Fibroblast of skin of left quadriceps (primary cell): ENCODE measurements at regions not wholly inside any gene's neighbourhood (a gene's known extent, or its start where the extent isn't known, plus 50 kb on each side); places are given as distances from the start of the nearest gene placed in this dataset.

ENCODE experiments used
- DNase-seq, 2 experiments: peaks; one replicate each; pipeline ENCODE4 v3.0.0-alpha.2; 2013; ENCODE audit warnings: low read depth in 2 of 2

DNA sequence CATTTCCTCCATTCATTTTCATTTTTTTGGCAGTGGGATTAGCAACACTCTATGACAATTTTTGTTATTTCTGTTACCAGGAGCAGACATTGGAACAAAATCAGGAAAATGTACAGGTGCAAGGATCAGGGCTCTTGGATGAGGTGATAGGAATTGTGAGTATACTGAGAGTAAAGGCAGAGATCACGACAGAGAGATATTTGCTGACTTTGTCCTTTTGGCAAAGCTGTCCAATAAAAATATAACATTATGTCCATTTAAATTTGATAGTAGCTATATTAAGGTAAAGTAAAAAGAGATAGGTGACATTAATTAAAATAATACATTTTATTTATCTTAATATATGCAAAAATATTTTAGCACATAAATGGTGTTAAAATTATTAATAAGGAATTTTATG lies 373.1 kb upstream of the GNPDA2 start:
- no peak for DNase-seq

DNA sequence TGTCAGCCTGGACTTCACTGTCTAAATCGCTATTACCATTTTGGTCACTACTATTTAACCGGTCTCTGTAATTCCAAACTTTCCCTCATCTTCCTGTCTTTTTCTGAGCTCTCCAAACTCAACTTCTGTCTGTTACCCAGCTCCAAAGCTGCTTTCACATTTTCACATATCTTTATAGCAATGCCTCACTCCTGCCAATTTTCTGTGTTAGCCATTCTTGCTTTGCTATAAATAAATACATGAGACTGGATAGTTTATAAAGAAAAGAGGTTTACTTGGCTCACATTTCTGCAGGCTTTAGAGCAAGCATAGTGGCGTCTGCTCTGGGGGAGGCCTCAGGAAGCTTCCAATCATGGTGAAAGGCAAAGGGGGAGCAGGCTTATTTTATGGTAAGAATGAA lies 368.3 kb upstream of the GNPDA2 start:
- no peak for DNase-seq

DNA sequence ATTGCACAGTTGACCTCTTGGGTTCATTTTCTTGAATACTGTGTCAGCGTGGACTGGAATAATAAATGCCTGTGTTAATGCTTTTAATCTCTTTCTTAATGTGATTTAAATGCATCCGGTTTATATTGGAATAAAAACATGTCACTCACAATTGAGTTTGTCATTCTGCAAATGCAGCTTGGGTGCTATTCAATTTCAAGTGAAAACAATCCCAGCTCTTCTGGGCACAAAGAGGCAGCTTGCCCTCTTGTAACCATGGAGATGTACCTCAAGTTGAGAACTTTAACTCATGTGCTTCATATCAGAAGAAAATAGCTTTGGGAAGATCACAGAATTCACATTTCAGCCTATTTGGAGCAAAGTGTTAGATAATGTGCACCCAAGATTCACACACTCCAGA lies 355.7 kb upstream of the GNPDA2 start:
- DNase-seq, result no peak

DNA sequence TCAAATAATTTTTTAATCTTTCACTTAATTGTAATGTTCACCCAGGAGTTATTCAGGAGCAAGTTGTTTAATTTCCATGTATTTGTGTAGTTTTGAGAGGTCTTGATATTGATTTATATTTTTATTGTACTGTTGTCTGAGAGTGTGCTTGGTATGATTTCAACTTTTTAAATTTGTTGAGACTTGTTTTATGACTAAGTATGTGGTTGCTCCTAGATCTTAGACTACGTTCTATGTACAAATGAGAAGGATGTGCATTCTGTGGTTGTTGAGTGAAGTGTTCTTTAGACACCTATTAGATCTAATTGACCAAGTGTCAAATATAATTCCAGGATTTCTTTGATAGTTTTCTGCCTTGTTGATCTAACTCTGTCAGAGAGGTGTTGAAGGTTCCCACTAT lies 353.3 kb upstream of the GNPDA2 start:
- DNase-seq, result no peak

DNA sequence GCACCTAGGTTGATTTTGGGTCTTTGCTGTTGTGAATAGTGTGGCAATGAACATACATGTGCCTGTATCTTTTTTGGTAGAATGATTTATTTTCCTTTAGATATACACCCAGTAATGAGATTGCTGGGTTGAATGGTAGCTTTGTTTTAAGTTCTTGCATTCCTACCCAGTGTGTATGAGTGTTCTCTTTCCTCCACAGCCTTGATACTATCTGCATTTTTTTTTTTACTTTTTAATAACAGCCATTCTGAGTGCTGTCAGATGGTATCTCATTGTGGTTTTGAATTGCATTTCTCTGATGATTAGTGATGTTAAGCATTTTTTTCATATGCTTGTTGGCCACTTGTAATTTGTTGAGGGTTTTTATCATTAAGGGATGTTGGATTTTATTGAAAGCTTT lies 351.8 kb upstream of the GNPDA2 start:
- DNase-seq, result no peak

DNA sequence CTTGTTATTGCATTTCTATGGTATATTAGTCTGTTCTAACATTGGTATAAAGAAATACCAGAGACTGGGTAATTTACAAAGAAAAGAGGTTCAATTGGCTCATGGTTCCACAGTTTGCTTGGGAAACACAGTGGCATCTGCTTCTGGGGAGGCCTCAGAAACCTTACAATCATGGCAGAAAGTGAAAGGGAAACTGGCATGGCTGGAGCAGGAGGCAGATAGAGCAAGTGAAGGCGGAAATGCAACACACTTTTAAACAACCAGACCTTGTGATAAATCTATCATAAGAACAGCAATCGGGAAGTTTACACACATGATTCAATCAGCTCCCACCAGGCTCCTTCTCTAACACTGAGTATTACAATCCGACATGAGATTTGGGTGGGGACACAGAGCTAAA lies 346.6 kb upstream of the GNPDA2 start:
- DNase-seq, result no peak

DNA sequence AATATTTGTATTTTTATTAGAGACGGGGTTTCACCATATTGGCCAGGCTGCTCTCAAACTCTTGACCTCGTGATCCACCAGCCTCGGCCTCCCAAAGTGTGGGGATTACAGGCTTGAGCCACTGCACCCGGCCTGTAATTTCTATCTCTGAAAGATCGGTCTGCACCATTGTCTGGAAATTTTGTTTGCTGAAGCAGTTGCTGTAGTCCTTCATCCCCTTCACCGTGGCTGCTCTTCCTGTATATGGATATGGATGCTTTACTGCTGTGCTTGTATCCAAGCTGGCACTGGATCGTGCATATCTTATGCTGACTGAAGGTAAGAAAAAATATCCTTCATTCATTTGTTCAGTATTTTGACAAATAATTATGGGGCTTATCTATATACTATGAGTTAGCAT lies 338.4 kb upstream of the GNPDA2 start:
- no peak for DNase-seq

DNA sequence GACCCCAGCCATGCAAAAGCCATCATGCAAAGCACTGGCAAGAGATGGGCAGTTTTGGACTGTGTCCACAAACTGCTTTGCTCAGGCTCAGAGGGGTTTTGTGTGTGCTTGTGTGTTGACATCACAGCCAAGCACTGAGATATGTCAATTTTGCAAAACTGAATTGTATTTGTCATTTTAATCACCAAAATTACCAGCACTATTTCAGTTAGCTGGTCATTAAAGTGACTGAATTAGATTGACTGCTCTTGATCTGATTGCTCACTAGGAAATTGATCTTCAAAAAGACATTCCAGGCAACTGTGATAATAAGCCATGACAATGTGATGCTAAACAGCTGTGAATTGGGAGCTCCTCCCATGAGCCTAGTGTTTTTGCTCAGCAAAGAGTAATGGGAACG lies 337.3 kb upstream of the GNPDA2 start:
- no peak for DNase-seq

DNA sequence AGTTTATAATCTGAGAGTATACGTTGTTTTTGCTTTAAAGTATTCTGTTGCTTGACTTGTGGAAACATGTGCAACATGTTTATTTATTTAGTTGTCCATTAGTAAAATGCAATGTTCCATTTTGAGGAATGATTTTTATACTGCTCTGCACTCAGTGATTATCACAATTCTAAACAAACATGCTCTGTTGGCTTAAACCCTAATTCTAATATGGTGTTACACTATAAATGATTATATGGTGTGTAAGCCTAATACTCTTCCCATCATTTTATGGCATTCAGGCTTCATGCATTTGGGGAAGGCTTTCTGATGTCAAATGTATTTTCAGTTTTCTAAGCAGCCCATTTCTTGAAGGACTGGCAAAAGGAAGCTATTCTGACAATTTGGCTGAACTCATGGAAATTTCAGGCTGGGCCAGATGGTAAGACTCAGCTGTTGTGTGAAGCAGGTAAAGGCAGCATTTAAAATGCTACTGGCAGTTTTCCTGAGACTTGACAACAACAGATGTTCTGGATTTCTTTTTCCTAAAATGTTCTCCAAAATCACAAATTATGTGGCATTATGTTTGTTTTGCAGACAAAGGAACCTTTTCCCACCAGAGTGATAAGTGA lies 336.7 kb upstream of the GNPDA2 start:
- DNase-seq, result no peak

DNA sequence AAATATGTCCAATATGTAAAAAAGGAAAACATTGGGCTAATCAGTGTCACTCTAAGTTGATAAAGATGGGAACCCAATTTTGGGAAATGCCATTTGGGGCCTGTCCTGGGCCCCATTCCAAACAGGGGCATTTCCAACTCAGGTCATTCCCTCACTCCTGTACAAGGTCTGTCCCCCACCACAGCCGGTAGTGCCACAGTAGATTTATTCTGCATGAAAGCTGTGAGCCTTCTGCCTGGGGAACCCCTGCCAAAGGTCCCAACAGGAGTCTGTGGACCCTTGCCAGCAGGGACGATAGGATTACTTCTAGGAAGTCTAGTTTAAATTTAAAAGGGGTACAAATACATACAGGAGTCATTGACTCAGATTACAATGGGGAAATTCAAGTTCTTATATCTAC lies 317.6 kb upstream of the GNPDA2 start:
- no peak for DNase-seq

DNA sequence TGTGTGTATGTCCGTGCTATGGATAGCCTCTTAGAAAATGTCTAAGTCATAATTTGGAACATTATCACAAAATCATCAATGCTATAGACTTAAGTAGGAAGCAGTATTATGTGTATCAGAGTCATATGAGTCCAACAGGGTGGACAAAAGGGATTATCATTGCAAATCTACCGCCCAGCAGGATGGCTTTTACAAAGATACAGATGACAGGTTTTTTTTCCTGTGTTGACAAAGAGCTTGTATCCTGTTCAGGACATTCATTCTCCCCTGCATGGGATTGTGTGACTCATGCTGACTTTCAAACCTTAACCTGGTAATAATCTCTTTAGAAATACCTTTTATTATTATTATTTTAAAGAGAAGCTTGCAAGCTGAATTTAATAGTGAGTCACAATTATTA lies 310.3 kb upstream of the GNPDA2 start:
- DNase-seq, result no peak

DNA sequence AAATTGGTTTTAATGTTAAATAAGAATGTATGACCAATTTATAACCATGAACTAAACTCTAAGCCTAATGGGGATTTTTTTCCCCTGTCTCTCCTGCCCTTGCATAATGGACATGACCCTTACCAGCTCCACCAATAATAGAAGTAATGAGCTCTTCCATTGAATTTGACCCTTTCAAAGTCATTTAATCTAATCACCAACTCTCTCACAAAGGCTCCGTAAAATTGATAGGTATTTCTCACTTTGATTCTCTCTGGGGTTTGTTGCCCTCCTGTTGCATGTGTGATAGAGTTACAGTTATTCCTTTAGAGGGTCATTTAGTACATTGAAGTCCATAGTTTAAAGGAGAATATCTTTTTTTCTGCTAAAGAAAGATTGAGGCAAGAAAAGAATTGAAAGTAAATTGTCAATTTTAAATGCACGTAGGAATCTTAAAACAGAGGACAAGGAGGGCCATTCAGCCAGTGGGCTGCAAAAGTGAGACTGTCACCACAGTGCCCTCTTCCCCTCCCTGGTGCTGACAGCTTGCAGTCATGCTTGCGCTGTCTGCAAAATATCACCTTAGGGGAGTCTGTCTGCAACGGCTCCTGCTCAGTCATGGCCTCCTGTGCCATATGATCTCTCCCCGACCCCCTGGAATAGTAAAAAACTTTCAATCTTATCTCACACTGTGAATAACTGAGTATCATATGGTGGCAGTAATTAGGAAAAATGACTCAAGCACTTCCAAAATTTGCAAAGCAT lies 307.5 kb upstream of the GNPDA2 start:
- no peak for DNase-seq

DNA sequence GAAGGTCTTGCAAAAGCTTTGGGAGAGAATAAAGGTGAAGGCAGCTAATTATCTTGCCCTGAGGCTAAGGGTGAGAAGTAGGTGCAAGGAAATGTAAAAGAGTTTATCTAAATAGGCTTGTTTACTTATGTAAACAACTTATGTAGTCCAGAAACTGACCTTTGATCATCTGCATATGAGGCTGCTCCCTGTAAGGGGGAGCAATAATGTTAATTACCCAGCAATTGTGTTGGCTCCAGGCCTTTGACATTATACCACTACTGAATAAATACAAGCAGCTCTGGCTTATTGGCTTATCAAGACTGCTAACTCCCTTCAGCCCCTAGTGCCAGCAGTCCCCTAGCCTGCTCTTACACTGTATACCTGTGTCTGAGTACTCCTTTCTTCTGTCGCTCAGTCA lies 303.7 kb upstream of the GNPDA2 start:
- DNase-seq, result no peak

DNA sequence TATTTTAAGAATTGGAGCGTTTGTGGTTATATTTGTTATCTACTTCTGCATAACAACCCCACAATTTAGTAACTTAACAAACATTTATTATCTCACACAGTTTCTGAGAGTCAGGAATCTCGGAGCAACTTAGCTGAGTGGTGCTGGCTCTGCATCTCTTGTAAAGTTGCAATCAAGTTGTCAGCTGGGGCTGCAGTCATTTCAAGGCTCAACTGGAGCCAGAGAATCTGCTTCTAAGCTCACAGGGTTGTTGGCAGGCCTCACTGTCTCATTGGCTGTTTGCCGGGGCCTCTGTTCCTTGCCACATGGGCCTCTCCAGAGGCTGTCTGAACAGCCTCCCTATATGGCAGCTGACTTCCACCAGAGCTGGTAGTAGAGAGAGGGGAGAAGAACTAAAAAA lies 281.2 kb upstream of the GNPDA2 start:
- DNase-seq, result no peak

DNA sequence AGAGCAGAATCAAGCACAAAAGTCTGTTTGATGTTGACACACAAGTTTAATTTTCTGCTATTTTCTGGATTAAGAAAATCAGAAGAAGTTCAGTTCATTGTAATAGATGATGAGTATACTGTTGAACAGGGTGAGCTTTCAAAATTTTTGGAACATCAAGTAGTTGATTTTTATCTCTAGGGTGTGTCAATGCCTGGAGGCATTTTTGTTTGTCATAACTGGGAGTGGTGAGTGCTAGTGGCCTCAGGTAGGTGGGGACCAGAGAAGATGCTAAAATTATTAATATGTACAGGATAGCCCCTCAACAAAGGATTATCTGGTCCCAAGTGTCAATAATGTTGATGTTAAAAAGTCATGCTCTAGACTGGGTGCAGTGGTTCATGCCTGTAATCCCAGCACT lies 279.7 kb upstream of the GNPDA2 start:
- DNase-seq, result no peak

DNA sequence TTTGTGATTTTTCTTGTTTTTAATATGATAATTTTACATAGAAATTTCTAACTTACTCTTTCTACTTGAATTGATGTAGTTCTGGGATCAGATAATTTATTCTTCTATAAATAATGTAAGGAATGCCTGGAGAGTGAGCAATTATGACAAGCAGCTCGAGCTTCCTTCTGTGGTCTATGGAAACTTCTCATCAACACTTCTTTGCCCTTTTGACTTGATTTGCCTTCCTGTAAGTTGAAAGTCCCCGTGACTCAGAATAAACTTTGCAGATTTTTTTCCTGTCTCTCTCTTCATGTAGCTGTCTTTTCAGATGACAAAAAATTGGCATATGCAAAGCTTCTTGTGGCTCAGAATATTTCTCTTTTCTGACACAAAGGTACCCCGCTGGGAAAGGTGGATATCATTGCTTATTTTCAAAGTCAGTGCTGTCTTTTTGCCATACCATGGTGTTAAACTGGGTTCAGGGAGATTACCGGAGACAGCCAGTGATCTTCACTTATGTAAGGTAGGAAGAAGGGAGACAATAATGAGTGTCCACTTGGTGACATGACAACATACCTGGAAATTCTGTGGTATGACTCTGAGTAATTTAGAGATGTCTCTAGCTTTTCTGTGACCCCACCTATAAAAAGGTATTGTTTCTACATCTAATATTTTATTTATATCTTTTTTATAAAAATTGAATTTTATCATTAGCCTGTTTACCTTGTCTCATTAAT lies 278.6 kb upstream of the GNPDA2 start:
- DNase-seq, result no peak

DNA sequence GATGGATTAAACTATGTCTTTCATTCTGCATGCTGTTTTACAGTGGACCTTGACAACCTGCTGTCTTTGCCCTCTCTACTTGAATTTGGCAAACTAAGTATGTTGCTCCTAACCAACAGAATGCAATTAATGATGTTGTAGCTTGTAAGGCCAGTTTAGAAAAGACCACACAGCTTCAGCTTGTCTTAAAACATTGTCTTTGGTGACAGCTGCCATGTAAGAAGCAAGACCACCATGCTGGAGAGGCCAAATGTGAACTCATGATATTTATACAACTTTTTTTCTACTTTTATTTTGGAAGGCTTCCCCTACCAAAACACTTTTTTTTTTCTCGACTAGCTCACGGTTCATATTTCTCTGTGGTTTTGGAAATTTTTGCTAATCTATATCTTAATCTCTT lies 278.0 kb upstream of the GNPDA2 start:
- no peak for DNase-seq

DNA sequence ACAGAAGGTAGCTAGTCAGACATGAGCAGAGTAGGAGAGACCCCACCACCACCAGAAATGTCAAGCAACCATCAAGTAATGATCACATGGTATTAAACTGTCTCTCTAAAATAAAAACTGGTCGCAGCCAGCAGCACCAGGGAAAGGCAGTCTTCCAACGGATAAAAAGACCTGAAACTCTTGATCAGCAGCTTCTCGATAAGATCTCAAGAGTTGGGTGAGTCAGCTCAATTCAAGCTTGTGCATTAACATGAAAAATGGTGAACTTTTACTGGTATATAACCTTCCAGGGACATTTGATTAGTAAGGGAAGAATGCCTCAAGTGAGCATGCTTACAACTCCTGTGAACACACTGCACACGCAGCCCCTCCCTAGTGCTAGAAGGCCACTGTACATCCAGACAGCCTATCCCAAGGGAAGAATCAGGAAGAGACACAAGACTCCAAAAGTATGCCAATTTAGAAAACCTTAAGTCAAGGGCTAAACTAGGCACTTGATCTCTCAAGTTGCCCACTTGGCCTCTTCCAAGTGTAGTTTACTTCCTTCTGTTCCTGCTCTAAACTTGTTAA lies 270.0 kb upstream of the GNPDA2 start:
- DNase-seq, result no peak

DNA sequence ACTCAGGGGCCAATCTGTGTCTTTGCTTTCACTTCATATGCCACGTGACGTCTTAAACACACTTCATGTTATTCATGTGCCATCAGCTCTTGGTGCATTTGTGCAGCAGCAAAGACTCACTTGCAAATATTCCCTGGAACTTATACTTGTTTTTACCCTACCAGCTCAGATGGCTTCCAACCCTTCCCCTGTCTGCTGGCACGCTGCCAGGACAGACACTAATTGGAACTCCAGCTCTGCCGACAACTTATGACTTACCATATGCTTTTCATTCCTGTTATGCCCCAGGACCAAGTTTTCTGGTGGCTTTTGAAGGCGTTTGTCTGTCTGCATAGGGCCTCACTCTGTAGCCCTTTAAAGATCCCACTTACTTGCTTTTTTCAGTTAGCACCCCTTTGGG lies 261.7 kb upstream of the GNPDA2 start:
- no peak for DNase-seq

DNA sequence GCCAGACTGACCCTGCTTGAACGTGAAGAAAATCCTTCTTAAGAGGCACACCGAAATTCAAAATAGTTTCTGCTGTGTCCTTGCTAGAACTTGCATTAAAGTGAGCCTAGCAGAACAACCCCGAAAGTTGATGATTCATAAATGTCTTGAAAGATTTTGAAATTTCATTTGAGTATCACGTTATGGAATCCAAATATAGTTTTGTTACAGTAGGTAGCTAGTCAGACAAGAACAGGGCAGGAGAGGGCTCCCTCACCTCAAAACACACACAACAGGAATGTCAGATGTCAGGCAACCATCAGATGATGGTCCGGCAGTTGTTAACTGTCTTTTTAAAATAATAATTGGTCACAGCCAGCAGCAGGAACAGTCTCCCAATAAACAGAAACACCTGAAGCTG lies 259.6 kb upstream of the GNPDA2 start:
- DNase-seq, result no peak

DNA sequence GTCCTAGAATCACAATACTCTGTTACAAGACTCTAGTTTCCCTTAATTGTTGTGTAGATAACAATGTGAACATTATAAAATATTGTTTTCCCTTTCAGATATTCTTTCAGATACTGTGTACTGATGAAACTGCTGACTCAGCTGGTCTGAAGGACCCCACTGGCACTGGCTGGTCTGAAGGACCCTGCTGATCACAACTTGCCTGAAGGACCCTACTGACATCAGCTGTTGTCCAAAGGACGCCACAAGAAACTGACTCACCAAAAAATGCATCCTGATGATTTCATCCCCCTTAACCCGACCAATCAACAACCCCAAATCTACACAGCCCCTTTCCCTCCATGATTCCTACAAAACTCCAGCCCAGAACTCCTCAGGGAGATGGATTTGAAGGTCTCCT lies 258.8 kb upstream of the GNPDA2 start:
- no peak for DNase-seq

DNA sequence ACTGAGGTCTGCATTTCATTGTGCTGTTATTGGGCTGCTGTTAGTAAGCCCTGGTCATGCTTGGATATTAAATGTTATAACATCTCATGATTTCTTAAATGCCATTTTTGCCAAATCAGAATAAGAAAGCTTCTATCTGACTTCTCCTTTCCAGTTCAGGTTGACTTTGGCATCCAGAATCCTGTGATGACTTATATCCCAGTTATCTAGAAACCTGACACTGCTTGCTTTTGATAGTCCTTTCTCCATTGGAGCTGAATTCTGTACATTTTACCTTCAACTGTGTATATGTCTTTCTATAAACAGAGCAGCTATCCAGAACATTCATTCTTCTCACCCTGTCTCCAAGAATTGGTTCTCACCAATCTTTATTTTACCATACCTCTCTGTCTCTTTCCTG lies 257.7 kb upstream of the GNPDA2 start:
- DNase-seq, result no peak

DNA sequence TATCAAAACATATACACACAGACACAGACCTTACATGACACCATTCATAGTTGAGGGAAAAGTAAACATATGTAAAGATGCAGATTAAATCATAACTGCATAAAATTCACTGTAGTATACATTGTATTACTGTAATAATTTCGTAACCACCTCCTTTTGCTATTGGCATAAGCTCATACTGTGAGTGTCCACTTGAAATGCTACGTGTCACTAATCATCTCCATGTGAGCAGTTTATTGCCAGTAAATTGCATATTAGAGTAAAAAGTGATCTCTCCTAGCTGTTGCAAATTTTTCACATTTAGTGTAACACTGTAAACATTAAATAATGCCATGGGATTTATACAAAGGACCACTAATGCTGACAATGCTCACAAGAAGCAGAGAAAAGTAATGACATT lies 256.7 kb upstream of the GNPDA2 start:
- no peak for DNase-seq
